Superior temporal gyrus (tissue), 1 donor: ENCODE measurements at regions not wholly inside any gene's neighbourhood (a gene's known extent, or its start where the extent isn't known, plus 50 kb on each side); places are given as distances from the start of the nearest gene placed in this dataset.

Experiments used
- DNase-seq: peaks from one replicate; pipeline ENCODE4 v3.0.0-alpha.2; 2016; ENCODE audit errors: extremely low spot score

- DNase-seq = no peak
Observed at GRCh38 chr5:62985749-62986148, 407.1 kb downstream of the LRRC70 start.

- DNase-seq = no peak
Observed at GRCh38 chr5:62982348-62982747, 403.7 kb downstream of the LRRC70 start.

DNA sequence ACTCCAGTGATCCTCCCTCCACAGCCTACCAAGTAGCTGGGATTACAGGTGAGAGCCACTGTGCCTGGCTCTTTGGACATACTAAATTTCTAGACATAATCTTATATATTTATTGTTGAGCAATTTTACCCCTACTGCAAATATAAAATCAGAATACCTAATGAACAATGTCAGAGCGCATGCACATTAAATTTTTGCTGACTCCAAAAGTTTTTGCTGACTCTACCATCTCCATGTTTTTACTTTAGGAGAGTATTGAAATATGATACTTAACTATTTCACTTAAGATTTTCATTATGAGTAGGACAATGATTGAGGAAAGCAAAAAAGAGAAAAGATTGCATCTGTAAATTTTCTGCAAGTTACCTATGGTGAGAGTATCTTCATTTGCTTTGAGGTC lies 402.3 kb downstream of the LRRC70 start:
- no peak for DNase-seq

DNA sequence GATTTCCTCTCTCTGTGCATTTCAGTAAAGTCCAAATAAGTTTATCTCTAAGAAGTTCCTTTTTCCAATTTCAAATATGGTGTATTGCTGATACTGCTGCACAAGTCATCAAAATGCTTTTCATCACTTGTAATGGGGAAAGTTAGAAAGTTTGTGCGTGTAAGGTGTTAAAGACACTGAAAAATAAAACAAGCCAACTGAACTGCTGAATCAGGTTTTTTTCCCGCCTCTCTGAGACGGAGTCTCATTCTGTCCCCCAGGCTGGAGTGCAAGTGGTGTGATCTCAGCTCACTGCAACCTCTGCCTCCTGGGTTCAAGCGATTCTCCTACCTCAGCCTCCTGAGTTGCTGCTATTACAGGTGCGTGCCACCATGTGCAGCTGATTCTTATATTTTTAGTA lies 400.9 kb downstream of the LRRC70 start:
- no peak for DNase-seq

DNA sequence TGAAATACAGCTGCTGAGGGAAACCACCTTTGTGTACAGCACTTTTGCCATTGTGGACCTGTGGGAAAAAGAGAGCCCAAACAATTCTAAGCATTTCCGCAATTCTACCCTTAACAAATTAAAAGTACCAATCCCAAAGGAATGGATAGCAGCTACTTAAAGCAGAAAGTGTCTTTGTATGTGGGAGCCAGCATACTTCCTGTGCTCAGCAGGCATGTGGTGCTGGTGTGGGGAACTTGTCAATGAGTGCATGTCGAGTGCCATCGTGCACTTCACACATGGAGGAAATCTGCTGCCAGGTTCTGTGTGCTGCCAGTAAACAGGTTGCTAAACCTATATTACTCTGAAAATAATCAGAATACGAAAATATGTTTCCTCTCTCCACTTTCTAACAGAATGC lies 399.0 kb downstream of the LRRC70 start:
- DNase-seq = no peak

DNA sequence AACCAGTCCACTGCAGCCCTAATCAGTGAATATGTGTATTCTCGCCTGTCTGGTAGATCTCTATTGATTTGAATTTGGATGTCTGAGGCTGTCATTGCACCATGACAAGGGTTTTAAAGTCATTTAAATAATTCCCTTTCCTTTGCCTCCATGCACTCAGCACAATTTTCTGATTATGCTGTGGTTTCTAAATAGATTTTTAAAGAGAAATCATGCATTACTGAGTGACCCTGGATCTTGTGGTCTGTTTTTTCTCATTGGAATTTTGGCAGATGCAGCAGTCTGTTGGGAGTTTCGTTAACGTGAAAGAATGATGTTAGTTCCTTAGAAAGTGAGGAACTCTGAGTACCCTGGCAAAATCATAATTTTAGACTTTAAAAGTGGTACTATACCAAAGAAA lies 396.0 kb downstream of the LRRC70 start:
- no peak for DNase-seq

- no peak for DNase-seq
Observed at GRCh38 chr5:62969409-62970120, 390.9 kb downstream of the LRRC70 start.

GRCh38 chr5:62964428-62964827 lies 385.8 kb downstream of the LRRC70 start:
- DNase-seq = no peak

- DNase-seq = no peak
Observed at GRCh38 chr5:62960781-62961180, 382.2 kb downstream of the LRRC70 start.

DNA sequence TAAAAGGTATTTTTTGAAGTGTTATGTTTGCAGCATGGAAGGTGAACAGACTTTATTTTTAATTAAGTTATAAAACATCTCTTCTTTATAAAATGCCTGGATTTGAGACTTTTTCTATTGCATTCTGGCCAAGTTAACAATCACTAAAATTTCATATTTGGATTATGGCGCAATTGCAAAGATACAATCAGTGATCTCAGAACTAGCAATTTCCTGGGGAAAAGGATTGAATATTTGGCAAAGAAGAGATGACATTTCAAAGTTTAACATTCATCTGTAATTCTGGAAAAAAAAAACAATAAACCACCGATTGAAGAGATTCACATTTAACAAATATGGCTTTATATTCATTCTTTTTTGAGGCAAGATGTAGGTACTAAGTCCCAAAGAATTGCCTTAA lies 378.0 kb downstream of the LRRC70 start:
- no peak for DNase-seq

GRCh38 chr5:62954578-62954977 lies 376.0 kb downstream of the LRRC70 start:
- DNase-seq = no peak

DNA sequence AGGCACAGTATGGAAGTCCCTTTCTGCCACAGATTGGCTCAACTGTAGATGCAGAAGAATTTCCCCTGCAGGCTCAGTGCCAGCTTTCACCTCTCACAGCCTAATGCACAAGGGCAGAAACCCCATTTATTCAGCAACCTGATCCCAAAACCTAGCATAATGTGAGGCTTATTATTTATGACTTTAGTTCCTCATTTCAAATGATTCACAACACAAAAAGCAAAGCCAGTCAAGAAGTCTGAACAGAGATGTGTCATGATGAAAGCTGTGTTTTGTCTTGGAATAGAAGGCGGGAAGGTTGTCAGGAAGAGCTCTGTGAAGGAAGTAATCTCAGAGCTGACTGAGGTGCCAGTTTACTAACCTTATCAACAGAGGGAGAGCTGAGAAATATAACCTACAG lies 369.7 kb downstream of the LRRC70 start:
- no peak for DNase-seq

GRCh38 chr5:62942384-62942783 lies 363.8 kb downstream of the LRRC70 start:
- no peak for DNase-seq

DNA sequence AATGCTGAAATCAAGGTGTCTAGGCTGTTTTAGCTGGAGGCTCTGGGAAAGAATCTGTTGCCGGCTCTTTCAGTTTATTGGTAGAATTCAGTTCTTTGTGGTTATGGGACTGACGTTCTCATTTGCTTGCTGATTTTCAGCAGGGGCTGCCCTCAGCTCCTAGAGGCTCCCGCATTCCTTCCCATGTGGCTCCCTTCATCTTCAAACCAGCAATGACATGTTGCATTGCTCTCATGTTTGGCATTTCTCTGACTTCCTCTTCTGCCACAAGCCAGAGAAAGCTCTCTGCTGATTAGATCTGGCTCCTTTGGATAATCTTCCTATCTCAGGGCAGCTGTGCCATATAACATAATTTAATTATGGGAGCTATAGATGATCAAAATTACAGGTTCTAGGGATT lies 360.3 kb downstream of the LRRC70 start:
- no peak for DNase-seq

GRCh38 chr5:62937661-62938558 lies 359.3 kb downstream of the LRRC70 start:
- DNase-seq = no peak

GRCh38 chr5:62935660-62936059 lies 357.0 kb downstream of the LRRC70 start:
- DNase-seq = no peak

GRCh38 chr5:62934319-62934718 lies 355.7 kb downstream of the LRRC70 start:
- no peak for DNase-seq

DNA sequence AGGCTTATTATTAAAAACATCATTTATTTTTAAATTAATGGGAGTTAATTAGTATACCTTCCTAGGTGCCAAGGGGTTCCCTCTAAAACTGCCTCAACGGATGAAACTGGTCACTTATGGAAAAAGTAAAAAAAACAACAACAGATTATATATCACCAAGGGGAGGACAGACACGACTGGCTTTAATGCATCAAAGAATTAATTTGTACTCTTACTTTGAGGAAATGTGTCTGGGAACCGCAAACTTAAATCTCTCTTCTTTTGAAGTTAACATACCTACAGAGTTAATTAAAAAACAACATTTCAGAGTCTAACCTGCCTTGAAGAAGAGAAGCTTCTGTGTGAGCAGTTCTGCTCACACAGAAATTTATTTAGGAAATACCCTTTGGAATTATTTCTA lies 354.6 kb downstream of the LRRC70 start:
- no peak for DNase-seq

GRCh38 chr5:62931153-62931950 lies 352.7 kb downstream of the LRRC70 start:
- DNase-seq = no peak

DNA sequence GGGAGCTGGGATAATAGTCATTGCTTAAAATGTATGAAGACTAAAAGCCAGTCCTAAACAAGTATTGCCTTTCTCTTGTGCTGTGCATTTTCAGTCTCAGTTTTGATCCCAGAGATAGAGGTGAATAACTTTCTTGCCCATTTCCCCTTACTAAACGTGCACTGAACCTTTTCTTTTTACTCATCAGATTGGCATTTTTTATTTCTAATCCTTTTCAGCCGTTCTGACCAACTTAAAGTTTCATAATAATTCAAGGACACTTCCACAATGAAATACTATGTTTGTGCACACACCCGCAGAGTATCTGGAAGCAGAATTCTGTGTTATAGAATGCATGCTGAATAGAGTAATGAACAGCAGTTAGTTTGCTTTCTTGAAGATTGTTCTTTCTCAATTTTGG lies 343.6 kb downstream of the LRRC70 start:
- DNase-seq = no peak

- no peak for DNase-seq
Observed at GRCh38 chr5:62920856-62921255, 342.2 kb downstream of the LRRC70 start.

GRCh38 chr5:62909326-62909725 lies 330.7 kb downstream of the LRRC70 start:
- DNase-seq = no peak
